HepG2 (cell line): ENCODE measurements at regions not wholly inside any gene's neighbourhood (a gene's known extent, or its start where the extent isn't known, plus 50 kb on each side); places are given as distances from the start of the nearest gene placed in this dataset.

Experiments used
- ATAC-seq: fragments of 200-7000 bp; cut with Tn5 transposase; 3 replicates; pipeline ENCODE4 v1.9.1; 2020; ENCODE audit warnings: mild to moderate bottlenecking, moderate library complexity
- BruUV-seq: library from RNA; stranded (reverse); fragments of 400-500 nt; replicated peaks from 2 replicates; lab custom pipeline; 2021; lab: Mats Ljungman, UMichigan
- CTCF ChIA-PET: fragments of 300-600 bp; formaldehyde crosslinking; extraction: SDS; loops from one replicate; lab custom pipeline; 2021; ENCODE audit warnings: low total read pairs, inconsistent platforms, low intra/inter-chr PET ratio; lab: Yijun Ruan, JAX
- POLR2A ChIA-PET: fragments of 350-600 bp; sonication (Branson Sonifier 250); formaldehyde crosslinking; loops from one replicate; lab custom pipeline; 2020; ENCODE audit warnings: antibody characterized with exemption, inconsistent platforms; lab: Yijun Ruan, JAX
- DNase-seq: peaks from one replicate; pipeline ENCODE4 v3.0.0-alpha.2; 2015; ENCODE audit warnings: low spot score
- FAIRE-seq: peaks from 3 replicates; lab custom pipeline; 2011; peaks lifted over from hg19 to GRCh38; lab: Jason Lieb, UNC
- H2AFZ ChIP-seq: one replicate; pipeline ENCODE4 v1.6.1; 2011; ENCODE audit warnings: low read length, inconsistent platforms
- H3K27ac ChIP-seq: fragments of 300-600 bp; 3 replicates; pipeline ENCODE4 v1.8.0; 2011; ENCODE audit warnings: mixed run types, mild to moderate bottlenecking, mixed read lengths, low read length, inconsistent platforms; ENCODE audit not compliant: insufficient read depth; ENCODE audit errors: extremely low read length
- H3K27me3 ChIP-seq, 2 experiments: fragments of 200-600 bp in 1 of 2; 2 replicates in 1 of 2; 3 replicates in 1 of 2; pipeline versions ENCODE4 v1.6.0 to v1.8.0; 2011; ENCODE audit warnings: low read length in 2 of 2, mild to moderate bottlenecking in 2 of 2, moderate library complexity in 2 of 2, inconsistent platforms in 1 of 2; ENCODE audit not compliant: insufficient read depth in 2 of 2, control insufficient read depth in 1 of 2
- H3K36me3 ChIP-seq, 2 experiments: fragments of 200-600 bp in 1 of 2; replicated peaks in 1 of 2; 2 replicates in 1 of 2; 3 replicates in 1 of 2; pipeline versions ENCODE4 v1.5.1 to v1.8.0; 2011; ENCODE audit warnings: low read length in 2 of 2, inconsistent platforms in 1 of 2; ENCODE audit not compliant: insufficient read depth in 2 of 2, control insufficient read depth in 1 of 2
- H3K4me1 ChIP-seq: 2 replicates; pipeline ENCODE4 v1.5.1; 2012; ENCODE audit warnings: low read length, inconsistent platforms; ENCODE audit not compliant: insufficient read depth
- H3K4me2 ChIP-seq: 2 replicates; pipeline ENCODE4 v1.6.0; 2011; ENCODE audit warnings: low read depth, low read length, inconsistent platforms
- H3K4me3 ChIP-seq, 3 experiments: fragments of 200-600 bp in 1 of 3; sonication (generic), shearing (Covaris generic) in 1 of 3; replicated peaks in 1 of 3; 2 replicates each; pipeline ENCODE4 v1.5.1; 2011 to 2016; ENCODE audit warnings: low read length in 3 of 3, inconsistent platforms in 2 of 3, low read depth in 2 of 3, mild to moderate bottlenecking in 2 of 3, control low read depth in 1 of 3, mixed read lengths in 1 of 3; ENCODE audit not compliant: insufficient read depth in 1 of 3
- H3K79me2 ChIP-seq: one replicate; pipeline ENCODE4 v1.6.1; 2011; ENCODE audit warnings: low read length, inconsistent platforms; ENCODE audit not compliant: insufficient read depth
- H3K9ac ChIP-seq: 2 replicates; pipeline ENCODE4 v1.6.0; 2011; ENCODE audit warnings: mild to moderate bottlenecking, low read depth, low read length, inconsistent platforms; ENCODE audit not compliant: insufficient read depth
- H3K9me3 ChIP-seq: 2 replicates; pipeline ENCODE4 v1.5.1; 2012; ENCODE audit warnings: mild to moderate bottlenecking, low read length
- H4K20me1 ChIP-seq: 2 replicates; pipeline ENCODE4 v1.6.0; 2011; ENCODE audit warnings: inconsistent platforms, mild to moderate bottlenecking, low read length, moderate library complexity; ENCODE audit not compliant: insufficient read depth
- ARNT ChIP-seq: fragments of 450-650 bp; IDR thresholded peaks from 2 replicates; pipeline ENCODE4 v1.6.1; 2017
- ATAD3A ChIP-seq: sonication (generic); formaldehyde crosslinking; IDR thresholded peaks from 2 replicates; pipeline ENCODE4 v1.4.0; 2020; ENCODE audit warnings: missing genetic modification reagents
- FIP1L1 ChIP-seq: fragments of 200-400 bp; formaldehyde crosslinking; IDR thresholded peaks from 2 replicates; pipeline ENCODE4 v1.6.1; 2018; ENCODE audit warnings: low read depth, mild to moderate bottlenecking, low read length, moderate library complexity, borderline replicate concordance; ENCODE audit not compliant: insufficient read depth
- FOXA3 ChIP-seq: IDR thresholded peaks from 2 replicates; pipeline ENCODE4 v1.6.1; 2016; ENCODE audit warnings: missing genetic modification reagents, missing compliant biosample characterization
- JUND ChIP-seq: sonication (generic); formaldehyde crosslinking; IDR thresholded peaks from 2 replicates; pipeline ENCODE4 v1.8.0; 2022; ENCODE audit warnings: mild to moderate bottlenecking, missing genetic modification reagents
- KMT2B ChIP-seq: IDR thresholded peaks from 2 replicates; pipeline ENCODE4 v1.6.1; 2016; ENCODE audit warnings: missing genetic modification reagents, missing compliant biosample characterization
- POLR2AphosphoS5 ChIP-seq: IDR thresholded peaks from 2 replicates; pipeline ENCODE4 v1.6.1; 2012; ENCODE audit warnings: low read depth, low read length
- SMYD3 ChIP-seq: sonication (generic); formaldehyde crosslinking; IDR thresholded peaks from 2 replicates; pipeline ENCODE4 v1.8.1; 2023; ENCODE audit warnings: mild to moderate bottlenecking, missing genetic modification reagents
- USF2 ChIP-seq, 2 experiments: sonication (generic) in 1 of 2; formaldehyde crosslinking in 1 of 2; IDR thresholded peaks; 2 replicates each; pipeline versions ENCODE4 v1.5.1 to v1.6.1; 2011 to 2020; ENCODE audit warnings: borderline replicate concordance in 1 of 2, low read depth in 1 of 2, low read length in 1 of 2, mild to moderate bottlenecking in 1 of 2, missing genetic modification reagents in 1 of 2, moderate library complexity in 1 of 2
- ZBTB21 ChIP-seq: sonication (generic); formaldehyde crosslinking; IDR thresholded peaks from 2 replicates; pipeline ENCODE4 v1.4.0; 2020; ENCODE audit warnings: missing genetic modification reagents
- ZNF180 ChIP-seq: sonication (generic); formaldehyde crosslinking; IDR thresholded peaks from 2 replicates; pipeline ENCODE4 v1.4.0; 2020; ENCODE audit warnings: low read depth, missing genetic modification reagents, borderline replicate concordance
- ZNF24 ChIP-seq: fragments of 450-650 bp; IDR thresholded peaks from 2 replicates; pipeline ENCODE4 v1.6.1; 2017; ENCODE audit warnings: antibody characterized with exemption, mild to moderate bottlenecking
- ZSCAN30 ChIP-seq: sonication (generic); formaldehyde crosslinking; IDR thresholded peaks from 2 replicates; pipeline ENCODE4 v1.5.0; 2020; ENCODE audit warnings: mild to moderate bottlenecking, missing genetic modification reagents
- in situ Hi-C: cut with HindIII; loops from 2 replicates; pipeline ENCODE4 v1.10.0; 2017; ENCODE audit warnings: low pct_unique_long_range_greater_than_20kb; ENCODE audit not compliant: extremely low pct_ligation_motif_present
- intact Hi-C: fragments of 100-400 bp; cut with micrococcal nuclease; formaldehyde crosslinking; loops from one replicate; pipeline ENCODE4 v1.10.0; 2022; ENCODE audit not compliant: unreplicated experiment
- TF ChIP-seq, protein P1 (sequence below): sonication (generic); formaldehyde crosslinking; IDR thresholded peaks from 2 replicates; pipeline ENCODE4 v1.9.0; 2021; ENCODE audit warnings: missing genetic modification reagents, borderline replicate concordance

GRCh38 chr2:53104263-53104662 is 663.3 kb upstream of the CHAC2 start (continued):
- no peak for TF ChIP-seq ZNF180 (CRISPR knock-in tag)
- no peak for TF ChIP-seq ATAD3A (CRISPR knock-in tag)
- TF ChIP-seq USF2 (IDR thresholded peaks at IDR 0.05; ENCODE audit: low read depth, low read length) = no peak
- no peak for TF ChIP-seq USF2 (CRISPR knock-in tag; IDR thresholded peaks at IDR 0.05; ENCODE audit: borderline replicate concordance)
- TF ChIP-seq FIP1L1 = no peak
- TF ChIP-seq JUND (CRISPR knock-in tag) = no peak
- peak; percentile 81 for TF ChIP-seq FOXA3 (CRISPR knock-in tag)

DNA sequence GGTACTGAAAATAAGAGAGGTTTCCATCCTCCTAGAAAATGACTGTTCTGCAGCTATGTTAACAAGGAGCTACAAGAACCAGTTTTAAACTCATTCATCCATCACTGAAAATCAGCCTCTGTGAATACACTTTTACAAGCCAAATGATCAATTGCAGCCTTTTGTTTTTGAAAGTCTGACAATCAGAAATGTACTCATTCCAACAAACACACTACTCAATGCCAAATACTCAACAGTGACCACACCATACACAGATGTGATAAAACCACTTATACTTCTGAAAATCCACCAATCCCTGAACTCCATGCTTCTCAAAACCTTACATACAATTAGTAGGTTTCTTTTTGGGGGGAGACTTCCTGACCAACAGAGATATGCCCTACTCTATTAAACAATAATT is 663.9 kb upstream of the CHAC2 start:
- Histone ChIP-seq H3K4me2 (0 out of 2 replicates have a peak overlapping the region, but pooled peaks have one; percentile 14), H4K20me1 (no peaks in the 10 kb centered on the region), H3K27ac (no peak overlapping the region), H3K4me3 (no peak overlapping the region; a peak in 1 of 6 replicates), H2AFZ (no peak overlapping the region), H3K79me2 (no peaks in the 10 kb centered on the region), H3K9me3 (peaks cover 11% of the 10 kb centered on the region), H3K36me3 (no peaks in the 10 kb centered on the region), H3K9ac (no peak overlapping the region), H3K27me3 (no peaks in the 10 kb centered on the region), H3K4me1 (peaks cover 30% of the 10 kb centered on the region)
- DNase-seq = no peak
- ChIA-PET CTCF (no interaction called here), POLR2A (no interaction called here)
- BruUV-seq = no TSS peak
- no peak for FAIRE-seq
- in situ Hi-C loops (no loop called here), intact Hi-C loops (no loop called here)
- TF ChIP-seq ZSCAN30 (CRISPR knock-in tag) (no peak), ARNT (no peak), ZBTB21 (CRISPR knock-in tag) (no peak), KMT2B (CRISPR knock-in tag) (no peak), SMYD3 (CRISPR knock-in tag) (0 out of 2 replicates have a peak, but pooled peaks have one; percentile 35), ZNF24 (no peak), POLR2AphosphoS5 (no peak)
- TF ChIP-seq, protein P1, sequence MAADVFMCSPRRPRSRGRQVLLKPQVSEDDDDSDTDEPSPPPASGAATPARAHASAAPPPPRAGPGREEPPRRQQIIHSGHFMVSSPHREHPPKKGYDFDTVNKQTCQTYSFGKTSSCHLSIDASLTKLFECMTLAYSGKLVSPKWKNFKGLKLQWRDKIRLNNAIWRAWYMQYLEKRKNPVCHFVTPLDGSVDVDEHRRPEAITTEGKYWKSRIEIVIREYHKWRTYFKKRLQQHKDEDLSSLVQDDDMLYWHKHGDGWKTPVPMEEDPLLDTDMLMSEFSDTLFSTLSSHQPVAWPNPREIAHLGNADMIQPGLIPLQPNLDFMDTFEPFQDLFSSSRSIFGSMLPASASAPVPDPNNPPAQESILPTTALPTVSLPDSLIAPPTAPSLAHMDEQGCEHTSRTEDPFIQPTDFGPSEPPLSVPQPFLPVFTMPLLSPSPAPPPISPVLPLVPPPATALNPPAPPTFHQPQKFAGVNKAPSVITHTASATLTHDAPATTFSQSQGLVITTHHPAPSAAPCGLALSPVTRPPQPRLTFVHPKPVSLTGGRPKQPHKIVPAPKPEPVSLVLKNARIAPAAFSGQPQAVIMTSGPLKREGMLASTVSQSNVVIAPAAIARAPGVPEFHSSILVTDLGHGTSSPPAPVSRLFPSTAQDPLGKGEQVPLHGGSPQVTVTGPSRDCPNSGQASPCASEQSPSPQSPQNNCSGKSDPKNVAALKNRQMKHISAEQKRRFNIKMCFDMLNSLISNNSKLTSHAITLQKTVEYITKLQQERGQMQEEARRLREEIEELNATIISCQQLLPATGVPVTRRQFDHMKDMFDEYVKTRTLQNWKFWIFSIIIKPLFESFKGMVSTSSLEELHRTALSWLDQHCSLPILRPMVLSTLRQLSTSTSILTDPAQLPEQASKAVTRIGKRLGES (CRISPR knock-in tag) = no peak
- ATAC-seq = no peak; the same call in 2 of the 3 replicates
